BLaER1 (cell line): ENCODE measurements at regions not wholly inside any gene's neighbourhood (a gene's known extent, or its start where the extent isn't known, plus 50 kb on each side); places are given as distances from the start of the nearest gene placed in this dataset.
A peak's percentile ranks its signal among the peaks of the same experiment; 100 is the strongest.
"Not testable (repeated sequence)": the region's sequence is repeated elsewhere in the genome, so short reads cannot be mapped to it uniquely, and the experiment has no call there.

Experiments used
- H3K27ac ChIP-seq: shearing (Covaris generic); formaldehyde crosslinking; 2 replicates; pipeline ENCODE4 v1.8.1; 2022
- H3K27me3 ChIP-seq: shearing (Covaris generic); formaldehyde crosslinking; 2 replicates; pipeline ENCODE4 v1.8.1; 2022
- H3K36me3 ChIP-seq: shearing (Covaris generic); formaldehyde crosslinking; 2 replicates; pipeline ENCODE4 v1.8.1; 2022
- H3K4me1 ChIP-seq: shearing (Covaris generic); formaldehyde crosslinking; 2 replicates; pipeline ENCODE4 v1.8.1; 2022
- H3K4me2 ChIP-seq: shearing (Covaris generic); formaldehyde crosslinking; 2 replicates; pipeline ENCODE4 v1.8.1; 2022
- H3K4me3 ChIP-seq: shearing (Covaris generic); formaldehyde crosslinking; 2 replicates; pipeline ENCODE4 v1.8.1; 2022
- H3K9ac ChIP-seq: shearing (Covaris generic); formaldehyde crosslinking; 2 replicates; pipeline ENCODE4 v1.8.1; 2022
- H3K9me3 ChIP-seq: shearing (Covaris generic); formaldehyde crosslinking; 2 replicates; pipeline ENCODE4 v1.8.1; 2022
- H4K20me1 ChIP-seq: shearing (Covaris generic); formaldehyde crosslinking; 2 replicates; pipeline ENCODE4 v1.8.1; 2022
- Cebpa-rat ChIP-seq: shearing (Covaris generic); IDR thresholded peaks from 2 replicates; pipeline ENCODE4 v1.8.1; 2022

GRCh38 chr3:168959731-168960130, 703.8 kb downstream of the MECOM start:
- Histone ChIP-seq H3K9me3 (no peaks in the 10 kb centered on the region), H3K4me3 (no peak overlapping the region), H3K4me2 (no peak overlapping the region), H3K27me3 (no peaks in the 10 kb centered on the region), H3K4me1 (no peaks in the 10 kb centered on the region), H3K27ac (no peak overlapping the region), H3K9ac (no peak overlapping the region), H4K20me1 (no peaks in the 10 kb centered on the region), H3K36me3 (no peaks in the 10 kb centered on the region)
- no peak for TF ChIP-seq Cebpa-rat

GRCh38 chr3:168958466-168958865, 705.0 kb downstream of the MECOM start:
- Histone ChIP-seq H3K36me3 (no peaks in the 10 kb centered on the region), H3K9me3 (no peaks in the 10 kb centered on the region), H3K4me1 (no peaks in the 10 kb centered on the region), H3K4me2 (no peak overlapping the region), H3K4me3 (no peak overlapping the region), H3K9ac (no peak overlapping the region), H4K20me1 (no peaks in the 10 kb centered on the region), H3K27me3 (no peaks in the 10 kb centered on the region), H3K27ac (no peak overlapping the region)
- no peak for TF ChIP-seq Cebpa-rat

GRCh38 chr3:168956076-168956475, 707.4 kb downstream of the MECOM start:
- TF ChIP-seq Cebpa-rat = no peak
- no peaks in the 10 kb centered on the region for H3K4me1 ChIP-seq
- H3K9me3 ChIP-seq = no peaks in the 10 kb centered on the region

GRCh38 chr3:168952551-168952950, 711.0 kb downstream of the MECOM start:
- Histone ChIP-seq H3K27me3 (no peaks in the 10 kb centered on the region), H3K4me1 (no peaks in the 10 kb centered on the region), H3K9ac (no peak overlapping the region), H3K4me2 (no peak overlapping the region), H3K27ac (no peak overlapping the region), H3K36me3 (no peaks in the 10 kb centered on the region), H3K9me3 (no peaks in the 10 kb centered on the region), H3K4me3 (no peak overlapping the region), H4K20me1 (no peaks in the 10 kb centered on the region)
- peak; percentile 86; the same call in 1 of the 2 replicates for TF ChIP-seq Cebpa-rat

More at GRCh38 chr3:168956076-168956475, 707.4 kb downstream of the MECOM start:
- H3K36me3 ChIP-seq = no peaks in the 10 kb centered on the region
- H3K4me3 ChIP-seq = no peak overlapping the region
- H3K27ac ChIP-seq = no peak overlapping the region
- H3K4me2 ChIP-seq = no peak overlapping the region
- H4K20me1 ChIP-seq = no peaks in the 10 kb centered on the region
- H3K9ac ChIP-seq = no peak overlapping the region
- no peaks in the 10 kb centered on the region for H3K27me3 ChIP-seq

- TF ChIP-seq Cebpa-rat = no peak
These were observed 711.6 kb downstream of the MECOM start for GRCh38 chr3:168951884-168952283.

GRCh38 chr3:168951368-168951767, 712.1 kb downstream of the MECOM start:
- H3K4me3 ChIP-seq = no peak overlapping the region
- no peaks in the 10 kb centered on the region for H3K4me1 ChIP-seq
- no peaks in the 10 kb centered on the region for H3K36me3 ChIP-seq
- no peak overlapping the region for H3K9ac ChIP-seq
- no peaks in the 10 kb centered on the region for H4K20me1 ChIP-seq
- H3K27me3 ChIP-seq = no peaks in the 10 kb centered on the region
- TF ChIP-seq Cebpa-rat = no peak
- no peaks in the 10 kb centered on the region for H3K9me3 ChIP-seq
- no peak overlapping the region for H3K4me2 ChIP-seq
- no peak overlapping the region for H3K27ac ChIP-seq

More at GRCh38 chr3:168951884-168952283, 711.6 kb downstream of the MECOM start:
- H3K9me3 ChIP-seq = no peaks in the 10 kb centered on the region
- no peak overlapping the region for H3K27ac ChIP-seq
- H3K27me3 ChIP-seq = no peaks in the 10 kb centered on the region
- no peak overlapping the region for H3K4me2 ChIP-seq
- no peaks in the 10 kb centered on the region for H4K20me1 ChIP-seq
- no peaks in the 10 kb centered on the region for H3K36me3 ChIP-seq
- no peak overlapping the region for H3K4me3 ChIP-seq
- no peak overlapping the region for H3K9ac ChIP-seq
- no peaks in the 10 kb centered on the region for H3K4me1 ChIP-seq

- H3K27ac ChIP-seq = no peak overlapping the region
- H3K4me1 ChIP-seq = no peaks in the 10 kb centered on the region
- no peaks in the 10 kb centered on the region for H3K27me3 ChIP-seq
- no peak for TF ChIP-seq Cebpa-rat
- no peak overlapping the region for H3K4me2 ChIP-seq
- no peak overlapping the region for H3K4me3 ChIP-seq
- H4K20me1 ChIP-seq = no peaks in the 10 kb centered on the region
- no peak overlapping the region for H3K9ac ChIP-seq
- H3K9me3 ChIP-seq = no peaks in the 10 kb centered on the region
- no peaks in the 10 kb centered on the region for H3K36me3 ChIP-seq
These were observed 712.9 kb downstream of the MECOM start for GRCh38 chr3:168950622-168951021.

GRCh38 chr3:168939651-168940238, 723.8 kb downstream of the MECOM start:
- no peak overlapping the region for H3K4me2 ChIP-seq
- no peak overlapping the region for H3K27ac ChIP-seq
- no peaks in the 10 kb centered on the region for H4K20me1 ChIP-seq
- H3K27me3 ChIP-seq = no peaks in the 10 kb centered on the region
- TF ChIP-seq Cebpa-rat = no peak
- H3K36me3 ChIP-seq = no peaks in the 10 kb centered on the region
- H3K4me1 ChIP-seq = no peaks in the 10 kb centered on the region
- no peak overlapping the region for H3K9ac ChIP-seq
- H3K9me3 ChIP-seq = peaks cover 8% of the 10 kb centered on the region
- H3K4me3 ChIP-seq = no peak overlapping the region

GRCh38 chr3:168933614-168934013, 729.9 kb downstream of the MECOM start:
- Histone ChIP-seq H3K36me3 (no peaks in the 10 kb centered on the region), H3K4me1 (no peaks in the 10 kb centered on the region), H3K27ac (no peak overlapping the region), H3K9ac (no peak overlapping the region), H3K27me3 (no peaks in the 10 kb centered on the region), H3K4me2 (no peak overlapping the region), H4K20me1 (no peaks in the 10 kb centered on the region), H3K4me3 (no peak overlapping the region), H3K9me3 (peaks cover 8% of the 10 kb centered on the region)
- no peak for TF ChIP-seq Cebpa-rat

GRCh38 chr3:168929997-168930396, 733.5 kb downstream of the MECOM start:
- H3K36me3 ChIP-seq, H3K27ac ChIP-seq, H4K20me1 ChIP-seq, H3K4me1 ChIP-seq, H3K9me3 ChIP-seq, H3K4me3 ChIP-seq, H3K4me2 ChIP-seq, H3K27me3 ChIP-seq, H3K9ac ChIP-seq: not testable (repeated sequence)

GRCh38 chr3:168926426-168926825, 737.1 kb downstream of the MECOM start:
- Histone ChIP-seq H3K9ac (no peak overlapping the region), H3K4me2 (no peak overlapping the region), H3K27me3 (no peaks in the 10 kb centered on the region)

More at GRCh38 chr3:168926426-168926825, 737.1 kb downstream of the MECOM start:
- Histone ChIP-seq H3K27ac (no peak overlapping the region), H3K36me3 (no peaks in the 10 kb centered on the region), H3K4me3 (no peak overlapping the region), H3K9me3 (no peaks in the 10 kb centered on the region), H4K20me1 (no peaks in the 10 kb centered on the region), H3K4me1 (no peaks in the 10 kb centered on the region)
- TF ChIP-seq Cebpa-rat = no peak
